Astrocyte (in vitro differentiated cells and primary cell): ENCODE measurements at regions not wholly inside any gene's neighbourhood (a gene's known extent, or its start where the extent isn't known, plus 50 kb on each side); places are given as distances from the start of the nearest gene placed in this dataset.

Source experiments
- EZH2 ChIP-seq: IDR thresholded peaks from 2 replicates; pipeline ENCODE4 v1.6.1; 2012; ENCODE audit warnings: mild to moderate bottlenecking, low read length, inconsistent platforms; ENCODE audit not compliant: insufficient read depth
- TF ChIP-seq, protein P1 (sequence below): IDR thresholded peaks from 2 replicates; pipeline ENCODE4 v1.5.1; 2011; ENCODE audit warnings: low read depth, mild to moderate bottlenecking, inconsistent platforms, low read length, moderate library complexity; ENCODE audit not compliant: insufficient read depth

DNA sequence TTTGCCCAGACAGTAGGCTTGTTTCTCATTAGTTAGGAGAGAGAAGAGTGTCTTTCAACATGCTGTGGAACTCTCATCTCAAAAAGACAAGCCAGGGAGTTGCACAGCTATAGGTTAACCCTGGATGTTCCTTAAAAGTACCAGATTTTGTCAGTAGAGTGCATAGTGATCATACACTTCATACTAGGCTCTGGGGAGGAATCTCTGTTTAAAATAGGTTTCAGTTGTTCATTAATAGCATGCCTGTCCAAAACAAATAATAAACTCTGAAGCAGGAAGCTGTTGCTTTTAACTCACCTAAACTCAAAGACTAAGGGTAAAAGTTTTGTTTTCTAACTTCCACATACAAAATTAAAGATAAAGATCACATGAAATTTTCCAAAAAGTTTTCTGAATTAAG lies 1948.4 kb downstream of the C4orf33 start:
- TF ChIP-seq, protein P1, sequence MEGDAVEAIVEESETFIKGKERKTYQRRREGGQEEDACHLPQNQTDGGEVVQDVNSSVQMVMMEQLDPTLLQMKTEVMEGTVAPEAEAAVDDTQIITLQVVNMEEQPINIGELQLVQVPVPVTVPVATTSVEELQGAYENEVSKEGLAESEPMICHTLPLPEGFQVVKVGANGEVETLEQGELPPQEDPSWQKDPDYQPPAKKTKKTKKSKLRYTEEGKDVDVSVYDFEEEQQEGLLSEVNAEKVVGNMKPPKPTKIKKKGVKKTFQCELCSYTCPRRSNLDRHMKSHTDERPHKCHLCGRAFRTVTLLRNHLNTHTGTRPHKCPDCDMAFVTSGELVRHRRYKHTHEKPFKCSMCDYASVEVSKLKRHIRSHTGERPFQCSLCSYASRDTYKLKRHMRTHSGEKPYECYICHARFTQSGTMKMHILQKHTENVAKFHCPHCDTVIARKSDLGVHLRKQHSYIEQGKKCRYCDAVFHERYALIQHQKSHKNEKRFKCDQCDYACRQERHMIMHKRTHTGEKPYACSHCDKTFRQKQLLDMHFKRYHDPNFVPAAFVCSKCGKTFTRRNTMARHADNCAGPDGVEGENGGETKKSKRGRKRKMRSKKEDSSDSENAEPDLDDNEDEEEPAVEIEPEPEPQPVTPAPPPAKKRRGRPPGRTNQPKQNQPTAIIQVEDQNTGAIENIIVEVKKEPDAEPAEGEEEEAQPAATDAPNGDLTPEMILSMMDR: no peak
- no peak for TF ChIP-seq EZH2
